ENCODE measurements at regions not wholly inside any gene's neighbourhood (a gene's known extent, or its start where the extent isn't known, plus 50 kb on each side); places are given as distances from the start of the nearest gene placed in this dataset.

GRCh38 chr12:75784591-75784990 lies 247.0 kb downstream of the PHLDA1 start:
- DNase-seq, result no peak

DNA sequence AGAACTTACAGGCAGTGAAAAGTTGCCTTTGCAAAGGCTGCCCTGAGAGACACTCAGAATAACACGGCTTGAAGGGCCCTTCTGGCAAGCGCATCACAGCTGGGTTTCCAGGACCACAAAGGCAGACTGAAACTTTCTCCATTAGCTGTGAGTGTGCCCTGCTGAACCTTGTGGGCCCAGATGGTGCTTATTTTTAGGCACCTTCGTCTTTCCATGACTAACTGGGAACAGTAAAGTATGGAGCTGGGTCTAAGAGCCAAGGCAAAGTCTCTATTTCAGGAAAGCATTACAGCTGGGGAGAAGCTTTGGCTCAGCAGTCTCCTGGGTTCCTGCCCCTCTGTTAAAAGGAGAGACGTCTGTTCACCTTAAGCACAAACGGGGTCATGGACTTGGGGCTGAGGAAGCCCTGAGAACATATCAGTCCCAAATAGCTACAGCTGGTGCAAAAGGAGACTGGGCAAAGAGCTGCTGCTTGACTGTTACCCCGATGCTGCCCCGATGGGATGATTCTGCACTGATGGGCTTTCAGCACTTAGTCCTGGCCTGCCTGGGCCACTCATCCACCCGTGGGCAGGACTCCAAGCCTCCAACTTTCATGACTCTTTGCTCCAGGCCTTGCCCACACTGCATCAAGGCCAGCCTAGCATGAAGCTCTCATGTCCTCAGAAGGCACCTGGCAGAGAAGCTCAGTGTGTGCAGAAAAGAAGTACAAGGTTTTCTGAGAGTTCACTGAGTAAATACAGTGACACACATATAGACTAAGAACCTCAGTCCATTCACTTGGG lies 248.3 kb downstream of the PHLDA1 start:
- no peak for DNase-seq

DNA sequence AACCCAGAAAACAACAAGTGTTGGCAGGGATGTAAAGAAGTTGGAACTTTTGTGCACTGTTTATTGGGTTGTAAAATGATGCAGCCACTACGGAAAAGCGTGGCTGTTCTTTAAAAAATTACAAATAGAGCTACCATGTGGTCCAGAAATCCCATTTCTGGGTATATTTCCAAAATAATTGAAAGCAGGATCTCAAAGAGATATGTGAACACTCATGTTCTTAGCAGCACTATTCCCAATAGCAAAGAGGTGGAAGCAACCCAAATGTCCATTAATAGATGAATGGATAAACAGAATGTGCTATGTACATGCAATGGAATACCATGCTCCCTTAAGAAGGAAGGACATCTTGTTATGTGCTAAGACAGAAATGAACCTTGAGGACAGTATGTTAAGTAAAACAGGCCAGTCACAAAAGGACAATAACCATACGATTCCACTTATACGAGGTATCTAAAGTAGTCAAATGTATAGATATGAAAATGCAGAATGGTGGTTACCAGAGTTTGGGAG lies 249.5 kb downstream of the PHLDA1 start:
- DNase-seq, result no peak

DNA sequence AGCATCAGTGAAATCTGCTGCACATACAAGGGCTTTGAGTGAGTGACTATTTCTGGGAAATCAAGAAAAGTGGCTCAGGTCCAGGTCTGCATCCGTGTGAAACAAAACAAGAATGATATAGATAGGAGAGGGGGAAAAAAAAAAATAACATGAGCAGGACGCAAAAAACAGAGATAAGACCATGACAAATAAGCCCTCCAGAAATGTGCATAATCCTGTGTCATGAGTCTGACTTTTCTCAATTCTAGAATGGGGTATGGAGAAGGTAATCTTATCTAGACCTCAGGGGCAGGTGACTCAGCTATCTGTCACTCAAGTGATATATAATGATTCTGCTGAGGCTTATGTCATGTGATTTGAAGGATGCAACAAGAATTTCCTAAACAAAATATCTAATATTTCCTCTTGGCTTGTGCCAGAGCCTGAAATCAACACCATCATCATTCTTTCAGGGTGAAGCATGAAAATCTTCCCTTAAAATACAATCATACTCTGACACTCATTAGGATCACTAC lies 250.0 kb downstream of the PHLDA1 start:
- DNase-seq, result no peak

- DNase-seq, result no peak
Observed at GRCh38 chr12:75779891-75780496, 251.6 kb downstream of the PHLDA1 start.

DNA sequence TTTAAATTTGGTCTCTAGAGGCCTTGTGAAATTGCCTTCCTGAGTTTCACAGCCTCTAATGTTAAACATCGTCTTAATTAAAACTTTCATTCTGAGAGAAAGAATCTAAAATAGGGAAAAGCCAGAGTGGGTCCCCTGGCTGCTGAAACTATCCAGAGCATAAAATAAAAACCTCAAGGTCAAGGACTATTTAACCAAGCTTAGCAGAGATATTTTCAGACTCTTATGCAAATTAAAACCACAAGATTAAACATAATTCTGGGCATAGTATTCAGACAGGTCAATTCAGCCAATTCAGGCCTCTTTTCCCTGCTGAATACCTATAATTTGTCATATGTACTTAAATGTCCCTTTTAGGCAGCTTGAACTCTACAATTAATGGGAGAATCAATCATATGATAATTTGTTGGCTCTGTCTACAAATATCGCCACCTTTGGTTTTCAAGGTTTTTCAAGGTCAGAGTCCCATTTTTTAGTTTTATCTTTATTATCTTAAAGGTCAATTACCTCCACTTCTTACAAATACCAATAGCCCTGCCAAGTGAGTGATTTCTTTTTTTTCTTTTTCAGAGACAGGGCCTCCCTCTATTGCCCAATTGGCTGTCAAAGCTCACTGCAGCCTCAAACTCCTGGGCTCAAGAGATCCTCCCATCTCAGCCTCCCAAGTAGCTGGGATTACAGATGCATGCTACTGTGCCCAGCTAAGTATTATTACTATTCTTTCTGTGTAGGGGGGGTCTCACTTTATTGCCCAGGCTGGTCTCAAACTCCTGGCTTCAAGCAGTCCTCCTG lies 257.1 kb downstream of the PHLDA1 start:
- DNase-seq, result no peak

GRCh38 chr12:75773377-75773776 lies 258.2 kb downstream of the PHLDA1 start:
- no peak for DNase-seq

DNA sequence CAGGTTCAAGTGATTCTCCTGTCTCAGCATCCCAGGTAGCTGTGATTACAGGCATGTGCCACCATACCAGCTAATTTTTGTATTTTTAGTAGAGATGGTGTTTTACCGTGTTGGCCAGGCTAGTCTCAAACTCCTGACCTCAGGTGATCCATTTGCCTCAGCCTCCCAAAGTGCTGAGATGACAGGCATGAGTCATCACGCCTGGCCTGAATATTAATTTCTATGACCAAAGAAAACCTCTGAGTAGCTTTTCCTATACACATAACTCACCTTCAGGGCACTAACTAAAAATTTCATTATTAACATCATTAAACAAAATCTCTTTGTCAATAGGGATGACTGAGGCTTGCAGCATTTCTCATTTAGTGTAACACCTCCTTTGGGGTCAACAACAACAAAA lies 259.6 kb upstream of the KRR1 start:
- no peak for DNase-seq

DNA sequence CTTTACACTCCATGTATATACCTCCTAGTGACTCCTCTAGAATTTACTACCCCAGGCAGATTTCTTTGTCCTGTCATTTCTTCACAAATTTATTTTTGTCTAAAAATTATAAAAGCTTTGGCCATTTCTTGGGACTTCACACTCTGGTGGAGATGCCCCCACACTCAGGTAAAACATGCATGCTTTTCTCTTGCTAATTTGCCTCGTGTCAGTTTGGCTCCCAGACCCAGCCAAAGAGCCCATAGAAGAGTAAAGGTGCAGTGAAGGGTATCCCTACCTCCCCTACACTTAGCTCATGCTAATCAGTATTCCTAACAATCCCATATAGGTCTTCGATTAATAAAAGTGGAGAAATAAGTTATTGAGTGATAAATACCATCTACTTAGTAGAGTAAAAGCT lies 256.5 kb upstream of the KRR1 start:
- no peak for DNase-seq

GRCh38 chr12:75766263-75767160 lies 255.1 kb upstream of the KRR1 start:
- no peak for DNase-seq

DNA sequence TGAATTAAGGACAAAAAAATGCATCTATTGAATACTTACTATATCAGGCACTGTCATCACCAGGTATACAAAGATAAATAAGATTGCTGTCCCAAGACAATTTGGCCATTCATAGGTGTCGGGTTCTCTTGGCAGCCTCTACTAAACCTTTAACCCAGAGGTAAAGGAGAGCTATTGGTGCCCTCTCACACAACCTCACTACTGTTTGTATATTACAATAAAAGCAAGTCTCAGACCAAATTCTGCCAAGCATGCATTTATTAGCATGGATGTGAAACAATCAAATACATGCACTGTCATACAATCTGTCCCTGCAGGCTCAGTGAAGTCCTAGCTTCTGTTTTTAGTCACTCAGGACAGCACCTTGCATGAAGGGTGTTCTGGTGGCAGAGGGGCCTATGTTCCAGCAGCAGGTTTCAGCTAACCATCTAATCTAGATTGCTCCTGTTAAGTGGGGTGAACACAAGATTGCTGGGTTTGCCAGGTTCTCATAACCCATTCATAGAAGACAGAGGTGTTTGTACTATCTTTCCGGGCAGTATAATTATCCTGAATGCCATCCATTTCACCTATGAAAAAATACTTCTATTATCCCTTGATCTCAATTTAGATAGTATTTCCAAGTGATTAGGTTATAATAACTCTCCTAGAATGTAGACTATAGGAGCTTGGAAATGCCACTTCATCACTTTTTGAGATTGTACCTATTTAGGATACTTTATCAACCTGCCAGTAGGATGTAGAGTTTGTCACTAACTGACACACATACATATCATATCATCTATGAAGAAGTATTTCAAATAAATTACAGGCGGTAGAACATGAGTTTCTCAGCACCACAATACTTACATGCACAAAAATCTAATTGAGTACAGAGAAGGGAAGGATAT lies 254.0 kb upstream of the KRR1 start:
- DNase-seq, result no peak

GRCh38 chr12:75764091-75764841 lies 252.9 kb upstream of the KRR1 start:
- DNase-seq, result no peak

GRCh38 chr12:75760573-75761294 lies 249.3 kb upstream of the KRR1 start:
- DNase-seq, result no peak

GRCh38 chr12:75759842-75760572 lies 248.6 kb upstream of the KRR1 start:
- DNase-seq, result no peak

DNA sequence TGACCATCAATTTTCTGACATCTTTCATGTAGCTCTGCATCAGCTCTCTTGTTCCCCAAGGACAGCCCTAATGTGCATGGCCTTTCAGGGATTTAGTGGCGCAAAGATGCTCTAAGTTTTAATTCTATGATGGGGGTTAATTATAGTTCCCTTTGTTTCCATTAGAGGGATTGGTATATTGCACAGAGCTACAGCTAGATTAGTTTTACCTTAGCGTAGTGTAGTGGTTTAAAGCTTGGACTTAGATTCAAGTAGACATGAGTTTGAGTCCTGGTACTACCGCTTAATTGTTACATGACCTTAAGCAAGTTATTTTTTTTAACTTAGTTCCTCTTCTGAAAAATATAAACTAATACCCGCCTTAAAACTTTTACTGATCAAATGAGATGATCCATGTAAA lies 247.8 kb upstream of the KRR1 start:
- DNase-seq, result no peak

DNA sequence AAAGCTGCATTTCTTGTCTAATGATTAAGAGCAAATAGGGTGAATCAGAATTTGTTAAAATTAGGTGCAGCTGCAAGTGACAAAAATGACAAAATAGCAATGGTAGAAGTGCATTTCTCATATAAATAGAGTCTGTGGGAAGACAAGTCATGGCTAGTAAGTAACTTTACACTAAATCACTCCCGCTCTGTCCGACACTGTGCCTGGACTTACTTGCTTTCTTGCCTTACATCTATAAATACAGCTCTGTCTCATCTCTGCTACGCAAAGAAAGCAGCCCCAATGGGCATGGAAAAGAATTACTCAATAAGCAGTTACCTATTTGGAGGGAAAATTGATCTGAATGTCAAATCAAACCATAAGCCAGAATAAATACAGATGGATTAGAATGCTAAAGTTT lies 245.4 kb upstream of the KRR1 start:
- no peak for DNase-seq

GRCh38 chr12:75756111-75756510 lies 244.7 kb upstream of the KRR1 start:
- DNase-seq, result no peak

- no peak for DNase-seq
Observed at GRCh38 chr12:75754698-75755097, 243.3 kb upstream of the KRR1 start.

- no peak for DNase-seq
Observed at GRCh38 chr12:75754141-75754540, 242.7 kb upstream of the KRR1 start.
